ENCODE measurements at regions not wholly inside any gene's neighbourhood (a gene's known extent, or its start where the extent isn't known, plus 50 kb on each side); places are given as distances from the start of the nearest gene placed in this dataset.
A peak's percentile ranks its signal among the peaks of the same experiment; 100 is the strongest.
"Not testable (repeated sequence)": the region's sequence is repeated elsewhere in the genome, so short reads cannot be mapped to it uniquely, and the experiment has no call there.

GRCh38 chr1:148294116-148294807 lies 142.2 kb upstream of the NBPF11 start:
- no peak overlapping the region for H3K4me3 ChIP-seq
- no peak for DNase-seq
- 59 to 85% methylated on average over 5 of the region's 5 CpGs for WGBS, 2 donors

DNA sequence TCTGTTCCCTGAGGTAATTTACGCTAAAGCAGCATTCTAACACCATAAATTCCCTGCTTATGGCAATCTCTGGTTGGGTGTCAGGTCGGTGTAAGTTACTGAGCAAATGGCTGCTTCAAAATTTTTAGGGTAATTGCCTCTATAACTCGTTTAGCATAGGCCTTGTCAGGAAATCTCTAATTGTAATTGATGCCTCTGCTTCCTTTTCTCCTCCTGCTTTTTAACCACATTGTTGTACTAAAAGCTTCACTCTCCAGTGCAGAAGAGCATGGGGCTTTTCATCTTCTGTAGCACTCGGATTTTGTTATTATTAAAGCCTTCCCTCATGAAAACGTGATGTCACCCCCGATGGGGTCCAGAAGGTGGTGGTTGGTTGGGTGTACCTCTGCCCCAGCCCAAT lies 141.6 kb upstream of the NBPF11 start:
- Histone ChIP-seq H3K27ac (no peak overlapping the region), H3K4me1 (no peaks in the 10 kb centered on the region), H3K9me3 (no peaks in the 10 kb centered on the region), H3K4me3 (no peak overlapping the region), H3K27me3 (no peaks in the 10 kb centered on the region), H3K36me3 (ENCODE audit: low read depth, missing control alignments) (no peaks in the 10 kb centered on the region)
- 63 to 69% methylated on average over 6 of the region's 6 CpGs for WGBS, 2 donors
- intact Hi-C loops (cut with DNase I; ENCODE audit: low total_unique reads) = no loop called here
- TF ChIP-seq, protein P1, sequence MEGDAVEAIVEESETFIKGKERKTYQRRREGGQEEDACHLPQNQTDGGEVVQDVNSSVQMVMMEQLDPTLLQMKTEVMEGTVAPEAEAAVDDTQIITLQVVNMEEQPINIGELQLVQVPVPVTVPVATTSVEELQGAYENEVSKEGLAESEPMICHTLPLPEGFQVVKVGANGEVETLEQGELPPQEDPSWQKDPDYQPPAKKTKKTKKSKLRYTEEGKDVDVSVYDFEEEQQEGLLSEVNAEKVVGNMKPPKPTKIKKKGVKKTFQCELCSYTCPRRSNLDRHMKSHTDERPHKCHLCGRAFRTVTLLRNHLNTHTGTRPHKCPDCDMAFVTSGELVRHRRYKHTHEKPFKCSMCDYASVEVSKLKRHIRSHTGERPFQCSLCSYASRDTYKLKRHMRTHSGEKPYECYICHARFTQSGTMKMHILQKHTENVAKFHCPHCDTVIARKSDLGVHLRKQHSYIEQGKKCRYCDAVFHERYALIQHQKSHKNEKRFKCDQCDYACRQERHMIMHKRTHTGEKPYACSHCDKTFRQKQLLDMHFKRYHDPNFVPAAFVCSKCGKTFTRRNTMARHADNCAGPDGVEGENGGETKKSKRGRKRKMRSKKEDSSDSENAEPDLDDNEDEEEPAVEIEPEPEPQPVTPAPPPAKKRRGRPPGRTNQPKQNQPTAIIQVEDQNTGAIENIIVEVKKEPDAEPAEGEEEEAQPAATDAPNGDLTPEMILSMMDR (IDR thresholded peaks at IDR 0.05) = no peak
- no peak for TF ChIP-seq POLR2A (IDR thresholded peaks at IDR 0.05)
- no peak for DNase-seq

More at GRCh38 chr1:148294116-148294807, 142.2 kb upstream of the NBPF11 start:
- H3K9me3 ChIP-seq = no peaks in the 10 kb centered on the region
- intact Hi-C loops (cut with DNase I; ENCODE audit: low total_unique reads) = no loop called here
- TF ChIP-seq, protein P1 (IDR thresholded peaks at IDR 0.05) = no peak
- no peak for TF ChIP-seq POLR2A (IDR thresholded peaks at IDR 0.05)
- H3K36me3 ChIP-seq (ENCODE audit: low read depth, missing control alignments) = no peaks in the 10 kb centered on the region
- H3K27ac ChIP-seq = no peak overlapping the region
- no peaks in the 10 kb centered on the region for H3K4me1 ChIP-seq
- H3K27me3 ChIP-seq = no peaks in the 10 kb centered on the region

- Histone ChIP-seq H3K4me3 (no peak overlapping the region), H3K27ac (no peak overlapping the region), H3K27me3 (no peaks in the 10 kb centered on the region), H3K4me1 (no peaks in the 10 kb centered on the region), H3K9me3 (no peaks in the 10 kb centered on the region), H3K36me3 (ENCODE audit: low read depth, missing control alignments) (no peaks in the 10 kb centered on the region)
- TF ChIP-seq POLR2A (IDR thresholded peaks at IDR 0.05) = no peak
- TF ChIP-seq, protein P1 (IDR thresholded peaks at IDR 0.05) = no peak
- no peak for DNase-seq
- intact Hi-C loops (cut with DNase I; ENCODE audit: low total_unique reads) = no loop called here
- 62 to 65% methylated on average over 2 of the region's 2 CpGs for WGBS, 2 donors
These were observed 140.8 kb upstream of the NBPF11 start for GRCh38 chr1:148292915-148293314.

DNA sequence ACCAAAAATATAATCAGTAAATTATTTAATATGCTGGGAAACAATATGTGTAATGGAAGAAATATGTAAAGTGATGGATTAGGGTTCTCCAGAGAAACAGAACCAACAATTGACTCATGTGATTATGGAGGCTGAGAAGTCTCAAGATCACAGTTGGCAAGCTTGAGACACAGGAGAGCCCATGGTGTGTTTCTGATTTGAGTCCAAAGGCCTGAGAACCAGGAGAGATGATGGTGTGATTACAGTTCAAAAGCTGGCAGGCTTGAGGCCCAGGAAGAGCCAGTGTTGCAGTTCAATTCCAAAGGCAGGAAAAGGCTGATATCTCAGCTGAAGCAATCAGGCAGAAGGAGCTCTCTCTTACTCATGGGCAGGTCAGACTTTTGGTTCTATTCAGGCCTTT lies 138.8 kb upstream of the NBPF11 start:
- DNase-seq = no peak
- TF ChIP-seq POLR2A (IDR thresholded peaks at IDR 0.05) = no peak
- TF ChIP-seq, protein P1 (IDR thresholded peaks at IDR 0.05) = no peak
- H3K4me1 ChIP-seq = no peaks in the 10 kb centered on the region
- no peak overlapping the region for H3K27ac ChIP-seq
- no peaks in the 10 kb centered on the region for H3K27me3 ChIP-seq
- H3K9me3 ChIP-seq = no peaks in the 10 kb centered on the region
- intact Hi-C loops (cut with DNase I; ENCODE audit: low total_unique reads) = no loop called here
- H3K36me3 ChIP-seq (ENCODE audit: low read depth, missing control alignments) = no peaks in the 10 kb centered on the region
- H3K4me3 ChIP-seq = no peak overlapping the region

DNA sequence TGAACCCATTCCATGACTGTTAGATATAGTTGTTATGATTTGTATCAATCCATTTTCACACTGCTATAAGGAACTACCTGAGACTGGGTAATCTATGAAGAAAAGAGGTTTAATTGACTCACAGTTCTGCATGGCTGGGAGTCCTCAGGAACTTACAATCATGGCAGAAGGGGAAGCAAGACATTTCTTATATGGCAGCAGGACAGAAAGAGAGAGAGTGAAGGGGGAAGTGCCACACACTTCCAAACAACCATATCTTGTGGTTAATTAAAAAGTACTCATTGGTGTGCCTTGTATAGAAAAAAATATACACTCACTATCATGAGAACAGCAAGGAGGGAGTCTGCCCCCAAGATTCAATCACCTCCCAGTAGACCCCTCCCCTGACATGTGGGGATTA lies 137.6 kb upstream of the NBPF11 start:
- intact Hi-C loops (cut with DNase I; ENCODE audit: low total_unique reads) = no loop called here
- Histone ChIP-seq H3K4me3 (no peak overlapping the region), H3K9me3 (no peaks in the 10 kb centered on the region), H3K36me3 (ENCODE audit: low read depth, missing control alignments) (no peaks in the 10 kb centered on the region), H3K4me1 (no peaks in the 10 kb centered on the region), H3K27ac (no peak overlapping the region), H3K27me3 (no peaks in the 10 kb centered on the region)
- TF ChIP-seq POLR2A (IDR thresholded peaks at IDR 0.05) = no peak
- TF ChIP-seq, protein P1 (IDR thresholded peaks at IDR 0.05) = no peak
- DNase-seq = no peak

DNA sequence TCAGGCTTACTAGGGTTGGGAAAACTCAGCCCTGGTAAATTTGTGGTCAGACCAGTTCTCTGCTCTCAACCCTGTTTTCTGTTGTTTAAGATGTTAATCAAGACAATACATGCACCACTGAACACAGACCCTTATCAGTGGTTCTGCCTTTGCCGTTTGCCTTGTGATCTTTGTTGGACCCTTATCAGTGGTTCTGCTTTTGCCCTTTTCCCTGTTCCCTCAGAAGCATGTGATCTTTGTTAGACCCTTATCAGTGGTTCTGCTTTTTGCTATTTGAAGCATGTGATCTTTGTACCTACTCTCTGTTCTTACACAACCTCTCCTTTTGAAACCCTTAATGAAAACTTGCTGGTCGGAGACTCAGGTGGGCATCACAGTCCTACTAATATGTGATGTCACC lies 133.9 kb upstream of the NBPF11 start:
- H3K9me3 ChIP-seq; DNase-seq; H3K36me3 ChIP-seq (ENCODE audit: low read depth, missing control alignments); H3K4me3 ChIP-seq; H3K27ac ChIP-seq; H3K4me1 ChIP-seq; intact Hi-C loops (cut with DNase I; ENCODE audit: low total_unique reads); H3K27me3 ChIP-seq: not testable (repeated sequence)
- 66 to 71% methylated on average over 2 of the region's 2 CpGs for WGBS, 2 donors

- H3K4me3 ChIP-seq = peak overlapping the region; percentile 26 to 43
- intact Hi-C loops (cut with DNase I; ENCODE audit: low total_unique reads); H3K9me3 ChIP-seq; H3K36me3 ChIP-seq (ENCODE audit: low read depth, missing control alignments); H3K27ac ChIP-seq; H3K27me3 ChIP-seq; H3K4me1 ChIP-seq: not testable (repeated sequence)
- DNase-seq = peak; percentile 48
- WGBS, 2 donors = no CpG with 5 or more reads among the region's 50 CpGs
These were observed 128.9 kb upstream of the NBPF11 start for GRCh38 chr1:148280831-148281572.

Data from testis (tissue), 2 donors.